ENCODE measurements at regions not wholly inside any gene's neighbourhood (a gene's known extent, or its start where the extent isn't known, plus 50 kb on each side); places are given as distances from the start of the nearest gene placed in this dataset.

- in situ Hi-C loops (cut with HindIII; ENCODE audit: low sequenced_read_pairs) = no loop called here
Observed at GRCh38 chr3:107428051-107428858, 51.0 kb downstream of the CCDC54 start.

DNA sequence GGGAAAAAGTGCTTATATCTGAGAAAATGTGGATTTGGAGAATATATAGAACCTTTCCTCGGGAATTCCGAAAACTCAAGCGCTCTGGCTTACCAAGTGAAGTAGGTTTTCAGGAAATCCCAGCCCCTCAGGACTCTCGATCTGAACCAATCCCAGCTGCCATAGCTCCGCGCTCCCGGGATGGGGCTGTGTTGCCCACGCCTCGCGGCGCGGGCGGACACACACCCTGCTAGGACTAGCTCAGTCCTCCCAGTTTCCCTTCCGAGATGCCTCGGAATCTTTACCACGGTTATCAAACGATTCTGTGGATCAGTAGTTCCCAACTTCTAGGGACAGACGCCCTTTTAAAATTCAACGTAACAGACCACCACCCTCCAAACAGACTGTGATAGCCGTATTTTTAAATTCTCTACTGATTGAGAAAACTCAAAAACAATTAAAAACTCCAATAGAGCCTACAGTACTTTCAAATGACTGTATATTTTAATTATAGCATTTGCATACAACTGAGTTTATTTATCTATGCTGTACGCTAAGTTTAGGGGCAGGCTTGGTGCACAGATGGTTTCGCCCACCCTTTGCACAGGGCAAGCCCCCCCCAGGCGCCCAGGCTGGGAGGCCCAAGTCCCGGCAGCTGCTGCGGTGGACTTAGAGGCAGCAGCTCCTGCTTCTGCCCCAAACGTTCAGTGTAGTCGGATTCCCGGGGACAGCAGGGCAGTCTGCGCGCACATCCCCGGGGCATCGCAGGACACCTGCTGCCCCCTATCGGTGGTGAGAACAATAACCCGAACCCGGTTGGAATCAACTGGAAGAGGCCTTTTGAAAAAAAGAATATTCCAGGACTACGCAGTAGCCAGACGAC is 52.3 kb downstream of the CCDC54 start:
- in situ Hi-C loops (cut with HindIII; ENCODE audit: low sequenced_read_pairs) = no loop called here

- in situ Hi-C loops (cut with HindIII; ENCODE audit: low sequenced_read_pairs) = no loop called here
Observed at GRCh38 chr3:107430214-107430995, 53.2 kb downstream of the CCDC54 start.

DNA sequence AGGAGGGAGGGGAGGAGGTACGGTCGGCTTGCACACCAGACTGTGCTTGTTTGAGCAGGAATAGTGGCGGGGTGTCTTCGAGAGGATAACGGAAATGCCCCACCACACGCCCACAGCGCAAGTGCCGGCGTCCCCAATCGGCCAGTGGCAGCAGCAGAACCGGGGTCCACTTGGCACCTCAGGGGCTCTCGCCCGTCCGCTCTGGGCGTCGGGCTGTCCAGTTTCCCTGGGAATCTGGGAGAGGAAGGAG is 53.7 kb downstream of the CCDC54 start:
- in situ Hi-C loops (cut with HindIII; ENCODE audit: low sequenced_read_pairs) = no loop called here

DNA sequence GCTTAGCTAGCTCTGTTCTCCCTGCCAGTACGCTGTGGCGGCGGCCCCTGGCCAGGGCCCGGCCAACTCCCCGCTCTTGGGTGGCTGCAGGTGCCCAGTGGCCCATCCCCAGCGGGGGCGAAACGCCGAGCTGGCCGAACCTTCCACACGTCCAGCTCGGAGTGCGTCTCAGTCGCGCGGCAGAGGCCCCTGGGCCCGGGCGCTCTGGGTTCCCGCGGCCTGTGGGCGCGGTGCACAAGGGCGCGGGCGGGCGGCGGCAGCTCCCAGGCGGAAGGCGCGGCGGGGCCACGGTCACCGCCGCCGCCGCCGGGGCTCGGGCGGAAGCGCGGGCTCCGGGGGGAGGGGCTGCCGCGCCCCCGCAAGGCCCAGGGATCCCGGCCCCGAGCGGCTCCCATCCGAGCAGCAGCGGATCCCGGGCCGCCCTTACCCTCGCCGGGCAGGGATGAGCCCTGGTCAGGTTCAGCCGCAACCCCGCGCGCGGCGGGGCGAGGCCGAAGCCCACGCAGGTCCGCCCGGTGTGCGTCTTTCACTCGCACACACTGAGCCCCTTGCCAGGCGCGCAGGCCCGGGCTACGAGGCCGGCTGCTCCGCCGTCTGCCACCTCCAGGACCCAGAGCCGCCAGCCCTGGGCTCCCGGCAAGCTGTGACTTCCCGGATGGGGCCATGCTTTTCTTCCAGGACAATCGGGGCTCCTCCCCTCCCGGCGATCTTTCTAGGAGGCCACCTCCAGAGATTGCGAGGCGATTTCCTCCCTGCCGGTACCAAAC is 54.2 kb downstream of the CCDC54 start:
- in situ Hi-C loops (cut with HindIII; ENCODE audit: low sequenced_read_pairs) = no loop called here

DNA sequence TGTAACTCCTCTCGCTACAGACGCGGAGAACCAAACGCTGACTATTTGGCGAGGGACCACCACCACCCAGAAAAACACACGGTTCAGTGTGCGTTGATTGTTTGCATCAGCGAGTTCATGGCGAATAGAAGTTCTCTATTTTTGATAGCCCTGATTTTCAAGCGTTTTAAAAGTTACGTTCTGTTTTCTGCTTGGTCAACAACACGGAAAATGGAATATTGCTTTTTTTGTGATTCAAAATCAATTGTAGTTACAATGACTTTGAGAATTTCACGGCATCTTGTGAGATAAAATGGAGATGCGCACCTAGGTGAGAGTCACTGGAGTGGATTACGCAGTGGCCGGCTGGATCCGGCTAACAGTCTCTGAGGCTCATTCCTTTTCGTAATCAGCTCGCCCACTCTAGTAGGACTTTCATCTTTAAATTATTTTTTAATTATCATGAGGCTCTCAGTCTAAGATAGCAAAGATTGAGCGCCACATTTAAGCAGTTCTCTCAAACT is 54.8 kb downstream of the CCDC54 start:
- in situ Hi-C loops (cut with HindIII; ENCODE audit: low sequenced_read_pairs) = no loop called here

DNA sequence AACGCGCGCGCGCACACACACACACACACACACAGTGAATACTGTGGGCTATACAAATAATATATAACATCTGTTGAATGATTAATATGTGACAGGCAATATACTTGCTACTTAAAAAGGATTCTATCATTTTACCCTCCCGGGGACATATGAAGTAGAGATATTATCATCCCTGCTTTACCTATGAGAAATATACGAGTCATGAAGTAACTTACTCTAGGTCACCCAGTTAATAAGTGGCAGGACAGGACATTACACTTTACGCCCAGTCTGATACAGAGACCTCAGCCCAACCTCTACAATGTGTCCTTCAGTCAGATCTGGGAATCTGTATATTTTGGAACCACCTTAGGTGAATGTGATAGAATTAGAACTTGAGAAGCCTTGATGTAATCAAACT is 55.4 kb downstream of the CCDC54 start:
- in situ Hi-C loops (cut with HindIII; ENCODE audit: low sequenced_read_pairs) = no loop called here

- in situ Hi-C loops (cut with HindIII; ENCODE audit: low sequenced_read_pairs) = loop anchor here (5.0 kb wide), 1 partner anchor 56 kb away; no protein-coding TSS in a partner anchor
Observed at GRCh38 chr3:107436029-107436428, 58.8 kb downstream of the CCDC54 start.

GRCh38 chr3:107438671-107439070 is 61.4 kb downstream of the CCDC54 start:
- in situ Hi-C loops (cut with HindIII; ENCODE audit: low sequenced_read_pairs) = loop anchor here (5.0 kb wide), 1 partner anchor 54 kb away; no protein-coding TSS in a partner anchor

GRCh38 chr3:107441617-107442016 is 64.4 kb downstream of the CCDC54 start:
- in situ Hi-C loops (cut with HindIII; ENCODE audit: low sequenced_read_pairs) = no loop called here

DNA sequence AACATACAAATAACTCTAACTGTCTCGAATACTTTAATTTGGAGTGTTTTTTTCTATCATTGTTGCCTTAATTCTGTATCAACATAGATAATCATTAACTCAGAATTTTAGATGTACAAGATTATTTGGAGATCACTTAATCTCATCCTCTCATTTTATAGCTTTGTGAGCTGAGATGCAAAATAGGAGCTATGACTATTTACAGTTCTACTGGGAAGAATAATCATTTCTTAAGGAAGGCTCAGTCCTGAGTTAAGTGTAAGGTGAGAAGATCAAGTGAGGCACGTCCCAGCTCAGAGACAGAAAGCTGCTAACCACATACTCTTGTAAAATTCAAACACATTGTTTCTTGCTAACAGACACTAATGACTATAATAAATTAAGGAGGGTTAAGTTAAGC is 66.2 kb downstream of the CCDC54 start:
- in situ Hi-C loops (cut with HindIII; ENCODE audit: low sequenced_read_pairs) = no loop called here

DNA sequence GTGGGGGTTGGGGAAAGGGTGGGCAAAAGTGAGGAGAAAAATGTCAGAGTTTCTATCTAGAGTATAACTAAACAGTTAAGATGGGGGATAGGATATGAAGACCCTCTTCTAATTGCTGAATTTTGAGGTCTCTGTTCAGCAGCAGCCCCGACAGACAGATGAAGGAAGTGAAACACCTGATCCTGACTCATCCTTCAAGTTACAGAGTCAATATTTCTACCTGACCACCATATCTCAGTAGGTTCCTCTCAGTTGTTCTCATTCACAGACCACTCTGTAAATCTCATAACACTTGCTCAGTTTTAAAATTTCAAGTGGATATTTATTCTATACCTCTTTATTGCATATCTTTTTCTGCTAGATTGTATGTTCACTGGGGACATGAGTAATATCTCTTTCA is 69.5 kb downstream of the CCDC54 start:
- in situ Hi-C loops (cut with HindIII; ENCODE audit: low sequenced_read_pairs) = no loop called here

DNA sequence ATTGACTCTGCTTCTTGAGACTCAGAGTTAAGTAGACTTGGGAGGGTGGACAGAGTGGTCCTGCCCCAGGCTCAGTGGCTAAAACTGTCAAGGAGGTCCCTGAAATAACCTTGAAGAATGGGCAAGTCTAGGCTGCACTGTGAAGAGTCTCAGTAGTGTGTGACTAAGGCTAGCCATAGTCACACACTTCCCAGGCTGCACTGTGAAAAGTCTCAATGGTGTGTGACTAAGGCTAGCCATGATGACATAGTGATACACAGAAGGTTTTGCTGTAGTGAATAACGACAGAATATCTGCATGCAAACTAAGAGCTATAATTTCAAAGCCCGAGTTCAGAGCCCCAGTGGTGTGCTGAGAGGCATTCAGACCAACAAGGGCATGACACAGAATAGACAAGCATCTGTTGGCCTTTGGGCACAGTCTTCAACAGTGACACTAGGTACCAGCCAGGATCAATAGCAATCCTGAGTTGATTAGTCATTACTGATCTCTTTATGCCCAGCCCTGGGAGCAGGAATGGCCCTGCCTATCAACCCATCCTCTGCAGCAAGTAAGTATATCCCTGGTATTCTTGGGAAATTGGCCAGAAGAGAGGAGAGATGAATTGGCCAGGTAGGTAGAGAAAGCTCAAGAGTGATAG is 72.4 kb upstream of the BBX start:
- in situ Hi-C loops (cut with HindIII; ENCODE audit: low sequenced_read_pairs) = no loop called here

DNA sequence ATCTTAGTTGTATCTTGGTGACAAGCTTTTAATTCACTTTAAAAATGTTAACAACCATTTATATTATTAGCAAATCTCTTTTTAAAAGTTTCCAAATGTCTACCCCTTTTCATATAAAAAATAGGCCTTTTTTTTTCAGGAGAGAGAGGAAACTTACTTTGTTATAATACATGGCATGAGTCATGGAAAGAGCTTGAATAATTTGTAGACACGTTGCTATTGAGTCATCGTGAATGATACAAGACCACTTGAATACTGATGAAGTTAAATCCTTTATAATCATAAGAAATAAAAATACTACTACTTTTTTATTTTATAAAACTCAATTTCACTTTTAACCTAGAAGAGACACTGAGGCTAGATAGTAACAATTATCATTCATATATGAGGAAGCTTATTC is 70.3 kb upstream of the BBX start:
- in situ Hi-C loops (cut with HindIII; ENCODE audit: low sequenced_read_pairs) = no loop called here

- in situ Hi-C loops (cut with HindIII; ENCODE audit: low sequenced_read_pairs) = no loop called here
Observed at GRCh38 chr3:107453504-107453903, 69.3 kb upstream of the BBX start.

DNA sequence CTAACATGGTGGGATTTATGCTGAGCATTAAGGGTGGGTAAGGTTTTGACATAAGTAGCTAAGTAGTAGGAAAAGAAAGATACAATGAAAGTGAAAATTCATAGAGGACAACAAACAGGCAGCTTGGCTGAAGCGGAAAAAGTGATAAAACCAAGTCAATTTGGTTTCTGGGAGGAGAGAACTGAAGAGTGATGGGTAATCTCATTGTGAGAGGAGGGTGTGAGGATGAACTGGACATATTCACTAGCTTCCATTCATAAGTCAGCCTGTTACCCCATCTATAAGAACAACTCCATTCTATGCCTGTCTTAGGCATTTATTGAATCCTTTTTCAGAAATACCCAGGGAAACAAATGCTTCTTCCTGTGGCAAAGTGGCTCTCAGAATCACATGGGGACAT is 67.1 kb upstream of the BBX start:
- in situ Hi-C loops (cut with HindIII; ENCODE audit: low sequenced_read_pairs) = no loop called here

GRCh38 chr3:107456501-107456900 is 66.3 kb upstream of the BBX start:
- in situ Hi-C loops (cut with HindIII; ENCODE audit: low sequenced_read_pairs) = no loop called here

DNA sequence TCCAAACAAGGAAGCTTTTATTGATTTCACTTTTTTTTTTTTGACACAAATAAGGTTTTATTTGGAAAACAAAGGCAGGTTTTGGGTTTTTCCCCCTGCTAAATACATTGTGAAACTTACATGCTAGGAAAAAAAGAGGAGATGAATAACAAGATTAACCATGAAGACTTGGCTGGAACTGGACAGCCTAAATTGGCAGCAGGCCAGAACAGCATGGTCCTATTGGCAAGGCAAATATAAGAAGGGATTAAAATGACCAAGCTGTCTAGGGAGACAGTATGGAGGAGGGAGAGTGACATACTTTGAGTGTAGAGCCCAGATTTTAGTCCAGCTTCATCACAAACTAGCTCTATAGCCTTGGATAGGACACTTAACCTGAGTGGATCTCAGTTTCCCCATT is 63.9 kb upstream of the BBX start:
- in situ Hi-C loops (cut with HindIII; ENCODE audit: low sequenced_read_pairs) = no loop called here

GRCh38 chr3:107461721-107462120 is 61.0 kb upstream of the BBX start:
- in situ Hi-C loops (cut with HindIII; ENCODE audit: low sequenced_read_pairs) = no loop called here

GRCh38 chr3:107464037-107464436 is 58.7 kb upstream of the BBX start:
- in situ Hi-C loops (cut with HindIII; ENCODE audit: low sequenced_read_pairs) = no loop called here

Measured in endothelial cell of hepatic sinusoid (primary cell).